Motor neuron (in vitro differentiated cells): ENCODE measurements at regions not wholly inside any gene's neighbourhood (a gene's known extent, or its start where the extent isn't known, plus 50 kb on each side); places are given as distances from the start of the nearest gene placed in this dataset.

ENCODE experiments used
- ATAC-seq, 8 experiments: fragments of 200-7000 bp; cut with Tn5 transposase; replicated peaks in 6 of 8; 2 replicates each; pipeline ENCODE4 v1.8.0; 2021; ENCODE audit warnings: mild to moderate bottlenecking in 8 of 8, moderate library complexity in 8 of 8
- H3K27ac ChIP-seq, 2 donors: fragments of 250-450 bp; sonication (Bioruptor Pico); 2 replicates each; pipeline ENCODE4 v1.9.0; 2021; ENCODE audit warnings: antibody characterized with exemption in 2 of 2, mild to moderate bottlenecking in 2 of 2, moderate library complexity in 1 of 2
- H3K4me1 ChIP-seq, 2 donors: fragments of 250-450 bp; sonication (Bioruptor Pico); replicated peaks in 1 of 2; 2 replicates each; pipeline ENCODE4 v1.6.1; 2021; ENCODE audit warnings: antibody characterized with exemption in 2 of 2, mild to moderate bottlenecking in 2 of 2, moderate library complexity in 1 of 2
- H3K4me3 ChIP-seq, 5 donors: fragments of 250-450 bp; sonication (Bioruptor Pico); 2 replicates each; pipeline ENCODE4 v1.9.0; 2021; ENCODE audit warnings: antibody characterized with exemption in 5 of 5, mild to moderate bottlenecking in 5 of 5, moderate library complexity in 4 of 5
- WGBS, 10 experiments: fragments of 450-650 bp; shearing (Covaris generic); methylation state at CpG; one replicate each; pipeline ENCODE4 v1.0.0; 2022; 5-methylcytosine and 5-hydroxymethylcytosine counted together
- in situ Hi-C, 9 experiments: fragments of 400-800 bp; cut with MboI; loops; one replicate each; pipeline ENCODE4 v1.15.0; 2021; ENCODE audit warnings: low sequenced_read_pairs in 9 of 9, low pct_unique_long_range_greater_than_20kb in 2 of 9; ENCODE audit not compliant: unreplicated experiment in 9 of 9

DNA sequence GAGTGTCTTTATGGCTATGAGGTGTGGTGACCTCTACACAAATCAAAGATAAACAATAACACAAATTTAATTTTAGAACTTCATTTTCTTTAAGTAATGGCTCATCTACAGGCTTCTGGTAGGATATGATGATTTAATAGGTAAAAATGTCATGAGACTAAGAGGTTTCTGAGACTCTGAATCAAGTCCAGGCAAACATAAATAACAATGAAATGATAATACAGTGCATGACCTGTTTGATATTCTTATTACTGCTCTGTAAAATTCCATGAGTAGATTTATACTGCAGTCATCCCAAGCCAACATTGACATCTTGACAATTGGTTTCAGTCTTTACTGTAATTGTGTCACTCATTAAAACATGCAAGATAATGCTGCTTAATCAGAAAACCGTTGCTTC, 936.8 kb downstream of the MCTP2 start:
- Histone ChIP-seq H3K4me1 (peaks cover 28 to 37% of the 10 kb centered on the region in 2 donors), H3K27ac (no peak overlapping the region), H3K4me3 (no peak overlapping the region)
- in situ Hi-C loops: no loop called here
- 8 to 86% (median 63%) methylated on average over 1 of the region's 1 CpG; no CpG with 5 or more reads in 1 of the 10 experiments for WGBS, 10 experiments
- ATAC-seq: peak in 5 of 8 experiments; percentile 43 to 74 (median 57)

DNA sequence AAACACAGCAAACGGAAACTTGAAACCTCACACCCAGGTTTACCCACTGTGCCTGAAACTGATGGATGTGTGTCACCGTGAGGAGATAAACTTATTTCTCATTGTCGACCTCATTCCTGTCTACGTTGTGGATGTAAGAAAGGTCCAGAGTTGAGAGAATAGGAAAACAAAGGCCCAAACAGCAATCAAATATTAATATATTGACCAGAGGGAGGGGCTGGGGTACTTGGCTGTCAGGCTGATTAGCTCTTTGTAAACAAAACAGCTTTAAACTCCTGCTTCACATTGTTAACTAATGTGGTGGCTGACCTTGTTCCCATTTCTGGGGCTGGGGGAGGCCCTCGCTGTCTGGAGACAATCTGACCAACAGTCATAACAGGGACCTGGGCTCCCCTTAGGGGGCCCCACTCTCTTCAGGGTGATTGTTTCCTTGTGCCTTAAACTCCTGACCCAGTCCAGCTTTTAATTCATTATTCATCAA, 937.6 kb downstream of the MCTP2 start:
- peak in 4 of 8 experiments; percentile 18 to 60 (median 44) for ATAC-seq
- H3K4me3 ChIP-seq: no peak overlapping the region
- peaks cover 28 to 37% of the 10 kb centered on the region in 2 donors for H3K4me1 ChIP-seq
- H3K27ac ChIP-seq: no peak overlapping the region
- in situ Hi-C loops: no loop called here
- WGBS, 10 experiments: 0 to 100% (median 59%) methylated on average over 1 to 4 of the region's 5 CpGs; no CpG with 5 or more reads in 2 of the 10 experiments

DNA sequence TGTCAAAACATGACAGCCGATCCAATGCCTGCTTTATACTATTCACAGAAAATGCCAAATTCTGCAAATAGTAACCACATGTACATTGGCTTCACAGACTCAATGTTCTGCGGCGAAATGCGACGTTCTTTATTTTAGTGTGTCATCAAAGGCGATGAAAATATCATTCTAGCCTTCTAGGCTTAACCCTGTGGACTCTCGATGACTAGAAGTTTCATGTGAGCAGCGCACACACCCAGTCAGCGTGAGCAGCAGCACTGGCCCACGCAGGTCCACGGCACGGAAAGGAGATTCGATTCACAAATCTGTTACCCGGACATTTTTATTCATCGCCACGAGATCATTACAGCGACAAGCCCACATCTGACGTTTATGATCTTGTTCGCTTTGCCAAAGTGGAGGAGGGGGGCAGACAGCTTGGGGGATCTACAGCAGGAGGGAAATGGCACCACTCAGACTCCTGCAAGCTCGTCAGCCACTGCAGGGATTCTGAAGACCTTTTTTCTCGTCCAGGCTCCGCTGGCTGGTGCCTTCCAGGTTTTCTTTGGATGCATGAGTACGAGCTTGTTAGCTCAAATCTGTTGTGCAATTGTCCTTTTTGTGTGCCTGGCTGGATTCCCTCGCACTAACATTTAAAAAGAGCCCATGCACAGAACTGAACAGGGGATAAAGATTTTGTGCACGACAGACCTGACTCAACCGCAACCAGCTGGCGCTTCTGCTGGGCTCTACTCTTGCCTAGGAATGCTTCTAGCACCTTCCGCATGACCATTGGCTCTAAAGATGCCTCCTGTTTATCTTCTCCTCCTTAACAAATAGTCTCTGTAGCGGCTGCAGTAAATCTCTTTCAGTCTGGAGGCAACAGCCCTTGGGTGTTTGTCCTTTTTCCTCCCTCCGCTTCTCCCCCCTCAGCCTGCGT, 938.4 kb downstream of the MCTP2 start:
- in situ Hi-C loops: no loop called here
- H3K4me3 ChIP-seq: no peak overlapping the region

DNA sequence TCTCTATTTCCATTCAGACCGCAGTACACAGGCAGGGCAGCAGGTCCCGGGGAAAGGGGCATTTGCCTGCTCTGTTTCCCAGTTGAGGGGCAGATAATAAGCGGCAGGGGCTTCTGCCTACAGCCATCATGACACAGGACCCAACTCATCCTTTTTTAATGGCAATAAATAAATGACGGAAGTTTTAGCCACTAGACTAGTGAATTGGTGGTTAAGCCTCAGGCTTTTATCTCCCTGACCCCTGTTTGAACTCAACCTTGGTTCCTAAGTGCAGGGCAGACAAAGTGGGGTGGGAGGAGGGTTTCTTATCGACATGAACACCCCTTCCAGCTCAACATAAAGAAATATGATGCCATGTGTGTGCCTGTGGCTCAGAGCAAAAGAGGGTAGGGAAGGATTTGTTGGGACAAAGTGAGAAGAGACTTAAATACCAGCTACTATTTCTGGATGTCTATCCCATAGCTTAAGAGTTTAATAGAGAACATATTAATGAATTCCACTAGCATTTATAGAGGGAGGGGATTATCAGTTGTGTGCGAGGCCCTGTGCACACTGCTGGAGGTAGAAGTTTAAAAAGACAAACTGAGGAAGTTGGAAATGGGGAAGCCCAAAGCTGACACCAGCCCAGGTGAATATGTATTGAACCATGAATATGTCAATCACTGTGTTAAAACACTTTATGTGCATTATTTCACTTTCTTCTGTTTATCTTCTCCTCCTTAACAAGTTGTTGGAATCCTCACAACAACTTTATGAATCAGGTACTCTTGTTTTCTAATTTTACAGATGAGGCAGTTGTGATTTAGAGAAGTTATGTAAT, 939.4 kb downstream of the MCTP2 start:
- peak in 5 of 8 experiments; percentile 36 to 49 (median 41) for ATAC-seq
- 7 to 56% (median 40%) methylated on average over 2 to 6 of the region's 6 CpGs; no CpG with 5 or more reads in 2 of the 10 experiments for WGBS, 10 experiments
- no peak overlapping the region for H3K4me3 ChIP-seq
- H3K27ac ChIP-seq: peak overlapping the region in 1 of 2 donors; percentile 13
- H3K4me1 ChIP-seq: peaks cover 28 to 37% of the 10 kb centered on the region in 2 donors
- in situ Hi-C loops: no loop called here

More for the DNA sequence above, 938.4 kb downstream of the MCTP2 start:
- WGBS, 10 experiments: 29 to 94% (median 77%) methylated on average over 3 to 18 of the region's 31 CpGs
- peak overlapping the region in 1 of 2 donors; percentile 21 for H3K27ac ChIP-seq
- peak in 7 of 8 experiments; percentile 52 to 76 (median 65) for ATAC-seq
- H3K4me1 ChIP-seq: peaks cover 28 to 37% of the 10 kb centered on the region in 2 donors

GRCh38 chr15:95171564-95171963, 940.2 kb downstream of the MCTP2 start:
- Histone ChIP-seq H3K4me3 (no peak overlapping the region), H3K4me1 (peaks cover 28 to 37% of the 10 kb centered on the region in 2 donors), H3K27ac (no peak overlapping the region)
- 60 to 100% (median 92%) methylated on average over 2 to 3 of the region's 3 CpGs; no CpG with 5 or more reads in 3 of the 10 experiments for WGBS, 10 experiments
- in situ Hi-C loops: no loop called here
- peak in 2 of 8 experiments; percentile 9 to 54 for ATAC-seq

GRCh38 chr15:95174301-95175259, 943.2 kb downstream of the MCTP2 start:
- peaks cover 15 to 18% of the 10 kb centered on the region in 2 donors for H3K4me1 ChIP-seq
- 21 to 100% (median 75%) methylated on average over 1 to 9 of the region's 9 CpGs for WGBS, 10 experiments
- H3K4me3 ChIP-seq: no peak overlapping the region
- in situ Hi-C loops: no loop called here
- peak in 2 of 8 experiments; percentile 37 to 70 for ATAC-seq
- H3K27ac ChIP-seq: no peak overlapping the region

DNA sequence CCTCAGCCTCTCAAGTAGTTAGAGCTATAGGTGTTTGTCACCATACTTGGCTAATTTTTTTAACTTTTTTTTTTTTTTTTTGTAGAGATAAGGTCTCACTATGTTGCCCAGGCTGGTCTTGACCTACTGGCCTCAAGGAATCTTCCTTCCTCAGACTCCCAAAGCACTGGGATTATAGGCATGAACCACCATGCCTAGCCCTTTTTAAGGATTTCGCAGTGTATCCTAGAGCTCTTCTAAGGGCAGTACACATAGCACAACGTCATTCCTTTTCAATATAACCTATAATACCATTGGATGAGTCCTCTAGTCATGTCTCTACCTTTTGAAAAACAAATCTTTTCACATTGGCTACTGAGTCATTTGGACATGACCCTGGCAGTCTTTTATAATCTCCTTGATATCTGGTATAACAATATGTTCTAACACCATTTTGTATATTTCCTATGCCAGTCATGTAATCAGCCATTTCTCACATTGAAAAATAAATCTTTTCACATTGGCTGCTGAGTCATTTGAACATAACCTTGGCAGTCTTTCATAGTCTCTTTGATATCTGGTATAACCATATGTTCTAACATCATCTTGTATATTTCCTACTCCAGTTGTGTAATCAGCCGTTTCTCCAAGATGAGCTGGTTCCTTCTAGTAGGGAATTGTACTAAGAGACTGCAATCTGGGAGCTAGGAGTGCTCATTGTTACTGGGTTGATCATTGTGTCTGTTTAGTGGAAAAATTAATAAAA, 944.7 kb downstream of the MCTP2 start:
- WGBS, 10 experiments: 67 to 100% (median 80%) methylated on average over 1 to 3 of the region's 3 CpGs; no CpG with 5 or more reads in 1 of the 10 experiments
- Histone ChIP-seq H3K4me3 (no peak overlapping the region), H3K4me1 (peaks cover under 1 to 3% of the 10 kb centered on the region in 2 donors), H3K27ac (no peak overlapping the region)
- in situ Hi-C loops: no loop called here
- peak in 2 of 8 experiments; percentile 19 to 31 for ATAC-seq

DNA sequence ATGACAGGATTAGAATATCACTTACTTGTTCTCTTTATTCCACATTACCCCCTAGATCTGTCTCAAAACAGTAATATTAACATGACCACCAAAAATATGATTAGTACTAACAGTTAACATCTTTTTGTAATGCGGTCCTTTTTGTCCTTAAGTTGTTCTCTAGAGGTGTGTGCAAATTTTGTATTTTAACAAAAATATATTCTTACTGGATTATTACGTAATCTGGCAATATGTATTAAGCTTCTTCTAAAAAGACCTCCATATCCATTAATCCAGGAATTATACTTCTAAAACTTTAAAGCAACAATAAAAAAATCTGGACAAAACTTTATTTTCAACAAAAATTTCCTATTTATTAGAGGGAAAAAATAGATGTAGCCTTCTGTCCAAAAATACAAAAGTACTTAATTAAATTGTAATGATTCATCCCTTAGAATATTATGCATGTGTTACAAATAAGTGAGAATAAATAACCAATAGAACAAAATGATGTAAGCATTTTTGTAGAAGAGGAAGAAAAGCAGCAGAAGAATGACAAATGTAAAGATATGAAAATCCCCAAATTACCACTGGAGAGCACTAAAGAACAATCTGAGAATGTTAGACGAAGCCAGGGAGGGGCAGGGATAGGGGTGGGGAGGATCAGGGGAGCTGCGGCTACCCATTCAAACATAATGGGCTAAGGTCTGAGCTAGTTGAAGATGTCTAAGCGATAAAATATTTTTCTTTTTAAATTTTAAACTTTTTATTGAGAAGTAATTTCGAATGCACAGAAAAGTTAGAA, 945.6 kb downstream of the MCTP2 start:
- Histone ChIP-seq H3K4me3 (no peak overlapping the region), H3K4me1 (no peaks in the 10 kb centered on the region), H3K27ac (no peak overlapping the region)
- 60 to 97% (median 80%) methylated on average over 2 to 6 of the region's 6 CpGs for WGBS, 10 experiments
- in situ Hi-C loops: no loop called here
- ATAC-seq: no peak

DNA sequence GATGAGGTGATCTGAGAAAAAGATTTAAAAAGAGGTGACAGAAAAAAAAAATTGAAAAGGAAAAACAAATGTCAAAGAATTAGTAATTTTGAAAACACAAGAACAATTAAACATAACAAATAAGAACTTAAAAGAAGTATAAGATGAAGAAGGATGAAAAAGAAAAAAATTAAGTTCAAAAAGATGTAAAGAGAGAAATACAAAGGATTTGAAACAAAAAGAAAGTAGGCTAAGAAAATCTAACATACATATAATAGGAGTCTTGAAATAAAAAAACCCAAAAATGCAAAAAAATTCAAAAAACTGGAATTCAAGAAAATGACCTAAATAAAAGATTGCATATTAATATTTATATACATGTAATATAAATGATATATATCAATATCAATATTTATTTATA, 949.2 kb downstream of the MCTP2 start:
- Histone ChIP-seq H3K4me1 (no peaks in the 10 kb centered on the region), H3K27ac (no peak overlapping the region), H3K4me3 (no peak overlapping the region)
- no peak for ATAC-seq
- in situ Hi-C loops: no loop called here

DNA sequence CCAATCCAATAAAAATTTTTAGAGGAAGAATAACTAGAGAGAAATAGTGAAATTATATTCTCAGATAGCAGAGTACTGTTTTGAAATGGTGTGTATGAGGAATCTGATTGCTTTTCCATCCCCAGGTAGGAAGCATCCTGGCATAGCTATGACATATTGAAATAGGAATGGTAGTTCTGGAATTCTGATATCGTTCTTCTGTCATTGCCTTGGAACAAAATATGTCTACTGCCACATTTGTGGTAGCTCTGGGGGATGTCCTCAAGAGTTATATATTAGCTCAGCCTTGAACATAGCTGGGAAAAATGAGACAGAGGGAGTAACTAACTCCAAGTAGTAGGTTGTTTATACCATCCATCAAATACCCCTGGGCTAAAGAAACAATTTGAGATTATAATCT, 950.7 kb downstream of the MCTP2 start:
- no peak overlapping the region for H3K27ac ChIP-seq
- H3K4me3 ChIP-seq: no peak overlapping the region
- 22 to 100% (median 86%) methylated on average over 1 of the region's 1 CpG; no CpG with 5 or more reads in 3 of the 10 experiments for WGBS, 10 experiments
- H3K4me1 ChIP-seq: no peaks in the 10 kb centered on the region
- ATAC-seq: no peak
- in situ Hi-C loops: no loop called here

- no peak overlapping the region for H3K27ac ChIP-seq
- no peak overlapping the region for H3K4me3 ChIP-seq
- in situ Hi-C loops: no loop called here
- H3K4me1 ChIP-seq: peaks cover 0 to 9% of the 10 kb centered on the region in 2 donors
- ATAC-seq: no peak
Observed at GRCh38 chr15:95192923-95193322, 961.6 kb downstream of the MCTP2 start.
